GM19025 (cell line): ENCODE measurements at regions not wholly inside any gene's neighbourhood (a gene's known extent, or its start where the extent isn't known, plus 50 kb on each side); places are given as distances from the start of the nearest gene placed in this dataset.
"Not testable (repeated sequence)": the region's sequence is repeated elsewhere in the genome, so short reads cannot be mapped to it uniquely, and the experiment has no call there.

Experiments
- ATAC-seq: cut with Tn5 transposase; IDR thresholded peaks from one replicate; pipeline ENCODE4 v1.9.1; 2021; ENCODE audit warnings: mild to moderate bottlenecking, low read depth, moderate library complexity; ENCODE audit not compliant: unreplicated experiment

DNA sequence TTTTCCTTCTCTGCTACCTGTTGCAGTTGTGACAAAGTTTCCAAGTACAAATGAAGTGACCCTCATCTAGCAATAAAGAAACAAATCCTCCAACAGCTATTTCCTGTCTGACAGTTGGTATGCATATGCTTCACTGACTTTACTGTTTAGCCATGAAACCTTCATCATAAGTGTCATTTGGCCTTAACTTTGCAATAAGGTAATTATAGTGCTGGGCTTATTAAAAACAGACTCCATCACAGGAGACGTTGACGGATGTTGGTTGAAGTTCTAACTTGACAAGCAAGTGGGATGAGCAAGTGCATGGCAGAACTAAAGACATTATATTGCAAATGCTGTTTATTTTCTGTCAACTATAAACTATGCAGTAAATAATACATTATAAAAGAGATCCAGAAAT lies 425.2 kb downstream of the RPS29 start:
- no peak for ATAC-seq

DNA sequence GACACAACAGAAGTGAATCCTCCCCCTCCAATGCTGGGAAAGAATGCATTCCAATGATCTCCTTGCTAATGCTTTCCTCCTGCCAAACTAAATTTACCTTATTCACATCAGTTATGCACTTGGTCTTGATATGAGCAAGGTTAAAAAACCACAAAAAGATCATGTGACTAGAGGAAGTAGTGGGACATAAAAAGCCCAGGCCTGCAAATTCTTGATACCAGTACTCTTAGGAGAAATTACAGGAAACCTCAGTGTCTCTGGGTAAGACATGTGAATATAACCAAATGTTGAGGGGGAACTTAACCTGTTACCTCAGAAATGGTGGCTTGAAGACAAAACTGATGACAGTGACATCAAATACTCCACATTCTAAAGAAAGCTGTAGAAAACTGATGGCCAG lies 427.1 kb downstream of the RPS29 start:
- no peak for ATAC-seq

DNA sequence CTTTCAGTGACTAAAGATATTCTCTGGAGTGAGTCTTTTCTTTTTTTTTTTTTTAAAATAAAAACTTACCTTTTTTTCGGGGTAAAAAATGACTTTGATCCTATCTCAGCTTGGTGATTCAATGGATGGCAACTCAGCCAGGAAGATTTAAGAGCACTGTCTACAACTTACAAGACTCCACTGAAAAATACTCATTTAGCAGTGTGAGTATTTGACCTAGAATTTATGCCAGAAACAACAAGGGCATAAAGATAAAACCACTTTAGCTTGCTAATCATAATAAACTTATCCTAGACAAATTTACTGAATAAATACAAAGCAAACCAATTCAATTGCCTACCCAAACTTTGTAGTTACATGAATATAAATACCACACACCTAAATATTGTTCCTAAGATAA lies 446.6 kb downstream of the RPS29 start:
- ATAC-seq: no peak

DNA sequence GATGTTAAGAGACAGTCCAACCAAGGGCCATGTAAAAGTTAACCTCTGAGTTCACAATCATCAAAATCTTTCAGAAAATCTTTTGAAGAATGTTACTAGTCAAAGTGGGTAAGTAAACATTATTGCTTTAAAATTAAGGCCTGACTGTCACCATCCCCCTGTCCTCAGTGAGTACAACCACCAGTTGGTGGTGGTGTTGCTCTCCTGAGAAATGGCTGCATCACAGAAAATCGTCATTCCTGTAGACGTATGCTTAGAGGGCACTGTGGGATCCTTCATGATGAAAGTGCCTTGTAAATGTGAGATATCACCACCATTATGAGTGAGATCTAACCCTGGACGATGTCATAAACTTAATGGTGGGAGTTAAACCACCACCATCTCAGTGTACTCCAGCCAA lies 451.2 kb downstream of the RPS29 start:
- no peak for ATAC-seq

DNA sequence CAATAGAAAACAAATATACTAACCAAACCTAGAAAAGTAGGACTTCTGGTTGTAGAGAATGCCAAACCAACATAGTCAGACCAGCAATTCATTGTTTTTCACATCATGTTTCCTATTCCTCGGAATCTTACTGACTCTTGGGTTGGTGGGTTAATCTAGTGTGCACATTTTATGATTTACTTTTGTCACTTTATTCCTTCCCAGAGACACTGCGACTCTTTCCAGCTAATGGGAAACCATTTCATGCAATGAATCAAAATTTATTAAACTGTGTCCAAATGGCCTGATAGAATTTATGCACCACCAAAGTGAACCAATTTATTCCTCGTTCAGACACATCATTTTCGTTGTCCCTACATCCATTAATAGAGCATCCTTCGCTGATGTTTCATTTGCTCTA lies 464.9 kb downstream of the RPS29 start:
- ATAC-seq: no peak

DNA sequence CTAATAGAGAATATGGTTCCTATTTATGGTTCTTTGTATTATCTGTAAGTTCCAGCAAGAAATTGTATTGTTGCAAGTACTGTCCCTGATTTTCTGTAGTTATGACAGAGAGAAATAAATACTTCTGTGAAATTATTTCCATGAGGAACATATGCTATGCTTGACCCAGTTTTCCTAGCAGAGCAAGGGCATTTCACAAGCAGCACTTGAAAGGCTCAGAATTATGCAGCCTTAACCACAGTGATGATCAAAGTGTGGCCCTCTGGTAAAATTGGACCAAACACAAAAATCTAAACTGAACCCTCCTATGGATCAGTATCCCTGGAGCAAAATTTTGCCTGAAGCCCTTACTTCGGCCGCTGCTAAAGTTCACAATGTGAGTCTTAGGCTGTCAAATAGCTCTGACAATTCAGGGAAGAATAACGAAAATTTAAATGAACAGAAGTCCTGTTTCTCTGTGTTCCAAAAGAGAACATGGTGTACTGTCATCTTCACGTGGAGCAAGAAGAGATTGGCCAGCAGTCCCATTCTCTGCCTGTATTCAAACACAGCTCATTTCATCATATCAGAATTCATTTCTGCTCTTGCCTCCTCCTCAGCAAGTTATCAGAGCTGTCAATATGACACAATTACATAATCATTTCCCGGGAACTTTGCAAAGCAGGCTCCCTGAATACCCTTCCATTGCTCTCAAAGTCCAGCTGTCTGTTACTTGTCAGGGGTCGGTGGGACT lies 471.9 kb downstream of the RPS29 start:
- ATAC-seq: no peak

DNA sequence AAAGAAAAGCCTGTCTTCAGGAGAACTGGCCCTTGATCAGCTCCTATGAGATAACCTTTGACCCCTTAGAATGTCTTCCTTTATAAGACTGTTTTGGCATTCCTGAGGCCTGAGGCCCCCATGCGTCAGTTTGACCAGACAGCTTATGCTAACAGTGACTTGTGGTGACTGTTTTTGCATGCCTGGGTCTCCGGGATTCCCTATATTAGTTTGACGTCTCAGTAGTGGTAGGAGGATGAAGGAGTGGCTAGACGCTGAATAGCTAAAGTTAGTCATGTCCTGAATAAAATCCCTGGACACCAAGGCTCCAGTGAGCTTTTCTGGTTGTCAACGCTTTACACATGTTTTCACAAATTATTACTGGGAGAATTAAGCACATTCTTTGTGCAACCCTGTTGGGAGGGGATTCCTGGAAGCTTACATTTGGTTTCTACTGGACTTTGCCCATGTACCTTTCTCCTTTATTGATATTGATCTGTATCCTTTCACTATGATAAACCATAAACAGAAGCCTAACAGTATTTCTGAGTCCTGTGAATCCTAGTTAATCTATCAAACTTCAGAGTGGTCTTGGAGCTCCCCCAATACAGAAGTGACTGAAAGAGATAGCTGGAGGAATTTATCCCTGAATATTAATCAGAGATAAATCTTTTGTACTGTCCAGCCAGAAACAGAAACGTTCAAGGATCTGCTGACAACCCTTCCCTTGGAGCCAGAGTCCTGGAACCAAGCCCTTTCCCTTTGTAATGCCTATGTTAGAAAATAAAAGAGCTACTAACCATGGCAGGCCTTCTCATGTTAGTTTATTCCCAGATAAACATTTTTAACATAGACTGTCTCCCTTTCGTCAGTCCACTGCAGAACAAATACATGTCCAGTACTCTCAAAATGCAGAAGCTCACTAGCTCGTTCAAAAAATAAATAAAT lies 479.2 kb downstream of the RPS29 start:
- ATAC-seq: no peak

DNA sequence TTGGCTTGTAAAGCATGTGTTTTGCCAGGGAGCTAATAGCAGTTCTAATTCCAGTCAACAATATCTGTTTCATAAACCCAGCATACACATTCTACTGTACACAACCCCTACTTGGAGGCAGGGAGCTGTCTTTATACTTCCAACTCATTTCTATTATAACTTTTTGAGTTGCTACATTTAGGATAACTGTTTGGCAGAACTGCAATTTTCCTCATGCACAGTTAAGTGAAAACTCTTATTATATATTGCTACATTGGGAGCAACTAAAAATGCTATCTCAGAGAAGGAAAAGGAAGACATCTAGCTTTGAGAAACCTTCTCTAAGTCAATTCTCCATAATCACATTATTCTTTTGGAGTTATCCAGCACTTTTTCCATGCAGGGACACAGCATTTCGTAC lies 480.2 kb downstream of the RPS29 start:
- no peak for ATAC-seq

DNA sequence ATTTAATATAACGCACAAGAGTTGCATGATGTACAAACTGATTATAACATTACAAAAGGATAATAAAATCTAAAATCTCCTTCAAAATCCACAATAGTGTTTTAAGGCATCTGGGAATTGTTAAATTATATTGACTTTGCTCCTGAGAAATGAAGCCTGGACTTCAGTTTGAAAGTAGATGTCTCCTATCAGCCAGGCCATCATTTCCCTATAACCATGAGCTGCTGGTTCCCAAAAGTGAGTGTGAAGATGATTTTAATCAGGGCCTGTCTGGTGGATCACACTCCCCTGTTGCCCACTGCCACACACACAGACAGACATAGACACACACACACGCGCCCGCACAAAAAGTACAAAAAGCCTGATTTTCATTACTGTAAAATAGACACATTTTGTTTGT lies 480.7 kb downstream of the RPS29 start:
- no peak for ATAC-seq

DNA sequence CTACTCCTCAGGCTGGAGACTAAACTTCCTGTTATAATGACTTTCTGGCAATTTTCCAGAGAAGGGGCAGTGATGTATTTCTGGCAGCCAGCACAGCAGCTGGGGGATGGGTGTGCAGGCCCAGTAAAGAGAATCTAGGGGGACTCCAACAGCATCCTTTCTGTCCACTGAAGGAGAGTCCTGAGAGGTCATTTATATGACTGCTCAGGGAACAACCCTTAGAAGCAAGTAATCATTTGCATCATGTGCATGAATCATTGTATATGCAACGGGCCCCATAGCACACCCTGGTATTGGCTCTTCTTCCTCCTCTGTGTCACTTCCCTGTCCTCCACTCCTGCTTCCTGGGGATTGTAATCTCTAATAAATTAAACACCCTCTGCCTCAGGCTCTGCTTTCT lies 493.8 kb downstream of the RPS29 start:
- no peak for ATAC-seq

DNA sequence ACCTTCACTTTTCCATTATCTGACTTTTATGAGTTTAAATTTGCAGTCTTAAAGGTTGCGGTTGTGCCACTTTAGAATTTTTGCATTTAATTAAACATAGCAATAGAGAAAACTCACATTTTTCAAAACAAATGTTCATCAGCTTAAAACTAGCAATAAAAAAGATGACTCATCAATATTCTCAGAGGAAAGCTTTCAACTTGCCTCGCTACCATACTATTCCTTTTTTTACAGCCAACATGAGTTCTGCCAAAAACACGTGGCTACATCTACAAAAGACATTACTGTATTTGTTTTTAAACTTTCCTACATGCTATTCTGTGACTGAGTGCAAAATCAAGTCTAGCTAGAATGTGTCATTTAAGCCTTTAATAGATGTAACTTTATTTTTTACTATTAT lies 497.1 kb downstream of the RPS29 start:
- ATAC-seq: no peak

DNA sequence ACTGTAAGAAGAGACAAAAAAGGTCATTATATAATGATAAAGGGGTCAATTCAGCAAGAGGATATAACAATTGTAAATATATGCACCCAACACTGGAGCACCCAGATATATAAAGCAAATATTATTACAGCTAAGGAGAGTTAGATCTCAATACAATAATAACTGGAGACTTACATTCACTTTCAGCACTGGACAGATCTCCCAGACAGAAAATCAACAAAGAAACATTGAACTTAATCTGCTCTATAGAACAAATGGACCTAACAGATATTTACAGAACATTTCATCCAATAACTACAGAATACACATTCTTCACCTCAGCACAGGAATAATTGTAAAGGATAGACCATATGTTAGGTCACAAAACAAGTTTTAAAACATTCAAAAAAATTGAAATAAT lies 512.9 kb downstream of the RPS29 start:
- ATAC-seq: not testable (repeated sequence)

DNA sequence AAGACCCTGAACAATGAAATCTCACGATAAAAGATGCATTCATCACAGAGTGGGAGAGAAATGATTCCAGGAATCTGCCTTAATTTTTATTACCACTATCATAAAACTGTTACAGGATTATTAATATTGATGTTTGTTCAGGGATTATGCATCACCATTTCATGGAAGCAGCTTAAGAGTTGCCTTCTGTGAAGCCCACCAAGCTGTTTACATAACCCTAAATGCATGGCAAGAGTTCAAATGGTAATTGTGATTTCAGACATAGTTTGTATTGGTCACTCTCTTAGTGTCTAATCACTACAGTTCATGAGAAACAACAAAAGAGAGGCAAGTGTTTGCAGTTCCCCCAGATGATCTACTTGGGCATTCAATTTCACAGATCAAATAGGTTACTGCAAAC lies 527.7 kb downstream of the RPS29 start:
- no peak for ATAC-seq

DNA sequence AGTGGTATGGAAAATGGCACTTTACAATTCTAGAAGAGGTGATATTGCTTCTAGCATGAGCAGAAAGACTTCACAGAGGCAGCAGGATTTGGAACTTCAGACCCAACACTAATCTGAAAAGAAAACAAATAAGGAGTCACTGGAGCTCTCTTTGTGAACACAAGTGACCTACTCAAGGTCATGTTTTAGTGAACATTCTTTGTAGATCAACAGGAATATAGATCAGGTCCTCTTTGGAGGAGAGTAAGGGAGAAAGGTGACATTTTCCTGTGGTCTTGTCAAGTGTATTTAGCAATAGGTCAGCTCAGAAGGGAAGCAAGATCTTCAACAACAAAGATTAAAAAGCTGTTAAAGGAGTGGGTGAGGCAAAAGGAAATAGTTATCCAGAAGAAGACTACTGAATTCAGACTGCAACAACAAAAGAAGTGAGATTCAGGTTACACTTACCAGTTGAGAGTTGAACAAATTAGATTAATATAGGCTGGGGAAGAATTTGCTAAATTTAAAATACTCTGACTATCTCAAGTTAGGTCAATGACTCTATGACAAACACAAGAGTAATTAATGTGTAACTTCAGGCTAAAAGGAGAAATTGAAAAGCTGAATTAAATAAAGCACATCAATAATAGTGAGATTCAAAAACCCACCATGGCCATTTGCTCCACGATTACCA lies 528.2 kb downstream of the RPS29 start:
- ATAC-seq: no peak

DNA sequence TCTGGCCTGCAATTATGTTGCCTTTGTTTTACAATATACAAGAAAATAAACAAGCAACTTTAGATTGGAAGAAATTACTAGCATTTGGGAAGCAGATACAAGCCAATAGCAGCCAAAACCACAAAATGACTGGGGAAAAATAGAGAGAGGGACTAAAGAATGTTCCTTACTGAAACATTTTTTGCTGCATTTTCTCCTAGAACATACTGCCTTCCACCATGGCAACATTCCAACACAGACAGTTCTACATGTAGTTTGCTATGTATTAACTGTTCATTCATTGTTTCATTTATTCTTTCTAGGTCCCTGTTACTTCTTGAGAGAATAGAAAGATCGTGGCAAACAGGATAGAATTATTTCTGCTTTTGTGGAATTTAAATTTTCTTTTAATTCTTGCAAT lies 530.2 kb downstream of the RPS29 start:
- no peak for ATAC-seq

DNA sequence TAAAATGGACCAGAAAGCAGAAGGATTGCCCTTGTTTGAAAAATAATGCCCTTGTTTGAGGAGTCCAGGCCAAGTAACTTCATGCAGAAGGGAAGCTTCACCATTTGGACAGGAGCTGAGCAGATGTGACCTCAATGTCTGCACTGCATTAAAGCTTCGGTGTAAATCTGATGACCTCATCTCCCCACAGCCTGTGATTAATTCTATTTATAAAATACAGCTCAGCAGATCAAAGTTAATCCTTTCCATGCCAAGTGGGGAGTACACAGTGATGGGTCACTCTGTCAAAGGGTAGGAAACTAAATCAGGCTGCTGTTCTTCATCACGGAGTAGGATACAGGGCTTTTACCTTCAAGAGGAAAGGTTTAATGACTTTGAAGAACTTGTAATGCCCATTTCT lies 533.7 kb downstream of the RPS29 start:
- ATAC-seq: no peak

DNA sequence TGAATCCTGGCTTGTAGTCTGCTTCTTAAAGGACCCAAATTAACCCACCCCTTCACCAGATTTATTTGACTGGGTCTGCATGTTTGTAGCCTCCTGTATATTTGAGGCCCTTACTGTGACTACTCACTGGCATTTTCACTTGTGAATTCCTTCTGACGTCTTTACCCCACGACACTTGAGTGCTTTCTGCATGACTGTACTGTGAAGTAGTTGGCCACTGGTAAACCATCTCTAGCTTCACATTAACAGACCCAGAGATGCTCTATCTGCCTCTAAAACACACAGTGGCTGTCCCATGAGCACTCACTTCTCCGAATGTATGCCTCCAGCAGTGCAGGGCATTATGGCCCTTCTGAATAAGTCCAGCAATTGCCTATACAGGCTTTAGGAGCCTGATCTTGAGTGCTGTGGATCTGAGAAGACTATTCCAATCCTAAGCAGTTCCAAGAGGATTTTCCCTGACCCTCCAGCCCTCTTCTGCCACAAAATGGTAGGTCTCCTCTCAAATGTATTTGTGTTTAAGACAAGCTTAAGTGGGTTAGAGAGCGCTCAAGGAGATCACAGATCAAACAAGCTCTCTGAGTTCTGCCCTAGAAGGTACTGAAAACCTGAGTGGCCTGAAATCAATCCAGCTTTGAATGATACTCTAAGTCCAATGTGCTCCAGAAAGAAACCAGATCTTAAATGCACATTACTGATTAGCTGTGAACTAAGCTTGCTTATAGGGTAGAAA lies 534.7 kb downstream of the RPS29 start:
- no peak for ATAC-seq

DNA sequence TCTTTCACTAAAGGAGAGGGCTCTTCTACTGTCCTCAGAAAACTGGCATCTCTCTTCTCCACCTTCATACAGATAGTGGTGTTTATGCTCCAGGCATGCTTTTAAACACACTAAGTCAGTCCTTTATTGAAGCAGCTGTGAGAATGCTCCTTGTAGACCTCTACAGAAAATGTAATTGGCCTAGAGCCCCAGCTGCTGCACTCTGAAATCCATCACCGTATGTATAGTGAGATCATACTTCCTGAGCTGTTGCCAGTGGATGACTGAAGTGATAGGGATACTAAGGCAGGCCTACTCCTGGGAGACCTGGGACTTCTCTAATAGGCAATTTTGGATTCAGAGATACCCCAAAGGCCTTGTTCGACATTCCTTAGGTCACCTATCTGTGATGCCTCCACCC lies 535.4 kb downstream of the RPS29 start:
- no peak for ATAC-seq

DNA sequence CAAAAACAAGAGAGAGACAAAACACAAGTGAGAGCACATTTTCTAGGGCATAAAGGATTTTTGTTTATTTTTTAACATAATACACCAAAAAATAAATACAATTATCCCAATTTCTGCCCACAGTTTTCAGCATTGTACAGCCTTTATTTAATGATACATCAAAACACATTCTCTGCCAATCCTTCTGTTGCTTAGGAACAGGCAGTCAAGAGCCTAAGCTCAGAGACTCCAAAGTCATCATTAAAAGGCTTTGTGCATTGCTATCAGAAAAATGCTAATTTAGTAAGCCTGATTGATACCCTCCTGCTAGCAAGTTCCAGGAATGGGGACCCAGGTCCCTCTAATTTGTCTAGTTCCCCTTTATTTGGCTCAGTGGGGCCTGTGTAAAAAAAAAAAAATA lies 536.5 kb downstream of the RPS29 start:
- no peak for ATAC-seq

DNA sequence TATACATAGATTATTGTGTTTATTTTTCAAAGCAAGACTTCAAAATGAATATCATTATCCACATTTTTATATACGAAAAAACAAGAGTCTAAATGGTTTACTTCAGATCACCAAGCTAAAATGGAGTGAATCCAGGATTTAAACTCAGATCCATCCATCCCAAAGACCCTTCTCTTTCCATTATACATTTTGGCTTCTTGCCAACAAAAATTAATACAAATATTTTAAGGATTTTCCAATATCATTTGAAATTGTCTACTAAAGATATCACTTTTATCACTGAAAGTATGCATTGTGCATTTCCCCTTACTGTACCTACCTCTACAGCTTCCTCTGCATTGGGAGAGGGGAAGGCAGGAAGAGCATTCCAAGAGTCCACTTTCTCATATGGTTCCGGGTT lies 541.2 kb downstream of the RPS29 start:
- no peak for ATAC-seq
